Hematopoietic multipotent progenitor cell treated with erythropoietin and hydrocortisone succinate and interleukin-3 and kit ligand, for 8 days (in vitro differentiated cells): ENCODE measurements at regions not wholly inside any gene's neighbourhood (a gene's known extent, or its start where the extent isn't known, plus 50 kb on each side); places are given as distances from the start of the nearest gene placed in this dataset.

Source experiments
- DNase-seq: peaks from one replicate; pipeline ENCODE4 v3.0.0-alpha.2; 2015

GRCh38 chr10:131636841-131637724 is 263.7 kb upstream of the PPP2R2D start:
- DNase-seq: no peak

DNA sequence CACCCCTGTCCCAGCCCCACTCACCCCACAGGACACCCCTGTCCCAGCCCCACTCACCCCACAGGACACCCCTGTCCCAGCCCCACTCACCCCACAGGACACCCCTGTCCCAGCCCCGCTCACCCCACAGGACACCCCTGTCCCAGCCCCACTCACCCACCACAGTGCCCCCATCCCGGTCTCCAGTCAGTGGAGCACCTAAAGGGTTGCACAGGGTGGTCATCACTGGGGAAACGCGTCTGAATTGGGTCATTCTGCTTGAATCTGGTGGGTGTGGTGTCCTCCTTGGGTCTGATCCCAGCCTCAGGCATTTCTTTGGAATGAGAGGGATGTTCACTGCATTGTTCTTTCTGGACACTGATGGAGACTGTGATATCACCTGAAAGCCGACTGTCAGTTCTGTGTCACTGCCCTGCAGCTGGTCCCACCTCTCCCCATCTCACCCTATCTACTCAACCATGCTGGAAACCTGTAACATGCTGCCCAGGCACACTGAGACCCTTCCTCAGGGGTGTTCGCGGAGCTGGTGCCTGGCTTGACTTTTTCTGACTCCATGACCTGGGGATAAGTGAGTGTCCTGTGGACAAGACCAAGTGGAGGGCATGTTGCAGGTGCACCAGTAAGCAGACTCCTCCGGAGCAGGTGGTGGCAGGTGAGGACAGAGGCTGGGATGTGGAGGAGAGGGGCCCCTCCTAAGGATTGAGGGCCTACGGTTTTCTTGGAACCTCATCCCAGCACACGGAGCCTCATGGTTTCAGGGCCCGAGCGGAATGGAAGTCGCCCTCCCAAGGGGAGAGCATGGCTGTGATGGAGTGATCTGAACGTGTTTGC is 262.5 kb upstream of the PPP2R2D start:
- no peak for DNase-seq

GRCh38 chr10:131638880-131639278 is 261.9 kb upstream of the PPP2R2D start:
- no peak for DNase-seq

DNA sequence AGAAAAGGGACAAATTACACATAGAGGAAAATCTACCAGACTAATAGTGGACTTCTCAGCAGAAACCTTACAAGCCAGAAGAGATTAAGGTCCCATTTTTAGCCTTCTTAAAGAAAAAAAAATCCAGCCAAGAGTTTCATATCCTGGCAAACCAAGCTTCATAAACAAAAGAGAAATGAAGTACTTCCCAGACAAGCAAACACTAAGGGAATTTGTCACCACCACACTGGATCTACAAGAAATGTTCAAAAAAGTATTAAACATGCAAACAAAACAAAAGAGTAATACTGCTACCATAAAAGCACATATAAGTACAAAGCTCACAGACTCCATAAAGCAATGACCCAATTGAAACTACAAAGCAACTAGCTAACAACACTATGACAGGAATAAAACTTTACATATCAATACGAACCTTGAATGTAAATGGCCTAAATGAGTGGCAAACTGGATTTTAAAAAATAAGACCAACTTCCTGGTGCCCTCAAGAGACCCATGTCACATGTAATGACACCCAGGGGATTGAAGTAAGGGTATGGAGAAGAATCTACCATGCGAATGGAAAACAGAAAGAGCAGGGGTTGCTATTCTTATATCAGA is 260.7 kb upstream of the PPP2R2D start:
- no peak for DNase-seq

- DNase-seq: no peak
Observed at GRCh38 chr10:131641231-131641630, 259.6 kb upstream of the PPP2R2D start.

DNA sequence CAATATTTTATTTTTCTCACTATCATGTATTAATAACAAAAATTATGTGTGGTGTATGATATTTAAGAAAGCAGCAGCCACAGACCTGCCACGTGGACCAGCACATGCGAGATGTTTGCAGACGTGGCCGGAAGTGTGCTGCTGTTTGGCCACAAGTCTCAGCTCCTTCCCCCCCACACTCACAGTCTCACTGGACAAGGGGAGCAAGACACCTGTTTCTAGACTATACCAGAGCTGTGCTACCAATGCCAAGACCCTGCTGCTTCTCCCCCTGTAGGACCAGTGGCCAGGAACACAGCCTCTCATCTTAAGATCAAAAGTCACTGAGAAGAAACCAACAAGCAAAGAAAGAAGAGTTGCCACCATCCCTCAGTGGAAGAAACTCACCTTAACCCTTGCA is 258.9 kb upstream of the PPP2R2D start:
- DNase-seq: no peak

GRCh38 chr10:131642966-131643365 is 257.8 kb upstream of the PPP2R2D start:
- no peak for DNase-seq

- DNase-seq: no peak
Observed at GRCh38 chr10:131644289-131644688, 256.5 kb upstream of the PPP2R2D start.

- DNase-seq: no peak
Observed at GRCh38 chr10:131644864-131645658, 255.7 kb upstream of the PPP2R2D start.

- DNase-seq: no peak
Observed at GRCh38 chr10:131645756-131646155, 255.1 kb upstream of the PPP2R2D start.

DNA sequence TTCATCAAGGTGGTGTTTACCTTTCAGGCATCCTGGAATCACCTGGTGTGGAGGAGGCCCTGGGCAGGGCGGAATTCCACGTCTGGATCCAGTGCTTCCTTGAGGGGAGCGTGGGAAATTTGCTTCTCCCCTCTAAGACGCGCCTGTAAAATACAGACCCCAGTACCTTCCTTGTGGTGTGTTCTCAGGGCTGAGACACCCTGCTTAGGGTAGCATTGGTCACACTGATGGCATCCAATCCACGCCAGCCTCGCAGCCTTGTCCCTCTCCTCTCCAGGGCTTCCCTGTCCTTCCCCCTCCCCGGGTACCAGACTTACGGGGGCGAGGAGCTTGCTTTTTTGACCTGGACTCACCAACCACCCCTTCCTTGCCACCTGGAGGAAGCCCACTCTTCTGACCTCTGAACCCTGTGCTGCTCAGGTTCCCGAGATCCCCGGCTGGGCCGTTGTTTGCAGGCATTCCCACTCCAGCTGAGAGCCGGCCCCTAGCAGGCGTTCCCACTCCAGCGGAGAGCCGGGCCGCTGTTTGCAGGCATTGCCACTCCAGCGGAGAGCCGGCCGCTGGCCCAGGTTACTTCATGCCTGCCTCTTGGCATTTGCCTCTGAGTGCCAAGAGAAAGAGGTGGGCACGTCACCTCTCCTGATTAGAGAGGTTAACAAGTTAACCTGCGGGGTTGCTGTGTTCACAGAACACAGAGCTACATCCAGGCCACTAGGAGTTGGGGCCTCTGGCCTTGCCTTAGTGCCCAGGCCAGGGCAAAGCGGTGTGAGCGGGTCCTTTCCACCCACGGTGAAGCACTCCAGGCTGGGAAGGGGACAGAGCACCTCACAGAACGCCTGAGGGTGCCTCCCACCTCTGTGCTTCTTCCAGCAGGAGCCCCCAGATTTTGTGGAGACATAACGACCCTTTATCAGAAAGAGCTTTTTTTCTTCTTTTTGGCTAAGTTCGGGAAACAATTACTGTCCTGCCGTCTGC is 254.0 kb upstream of the PPP2R2D start:
- DNase-seq: no peak

DNA sequence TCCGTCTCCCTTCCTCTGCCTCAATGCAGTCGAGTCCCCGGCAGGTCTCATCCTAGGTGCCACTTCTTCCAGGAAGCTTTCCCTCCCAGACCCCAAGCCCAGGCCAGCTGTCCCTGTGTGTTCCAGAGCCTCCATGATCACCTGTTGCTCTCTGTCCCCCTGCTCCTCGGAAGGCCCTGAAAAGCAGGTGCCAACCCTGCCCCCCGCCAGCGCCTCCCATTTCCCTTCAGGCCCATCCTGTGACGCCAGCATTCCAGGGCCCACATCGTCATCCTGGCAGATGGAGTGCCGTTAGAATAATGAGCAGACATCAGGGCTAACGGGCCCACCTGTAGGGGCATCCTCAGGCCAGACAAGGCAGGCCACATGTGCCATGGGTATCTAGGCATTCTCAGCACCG is 253.0 kb upstream of the PPP2R2D start:
- DNase-seq: no peak

- DNase-seq: no peak
Observed at GRCh38 chr10:131648386-131649020, 252.3 kb upstream of the PPP2R2D start.

GRCh38 chr10:131649617-131650016 is 251.2 kb upstream of the PPP2R2D start:
- DNase-seq: no peak

- no peak for DNase-seq
Observed at GRCh38 chr10:131650169-131650705, 250.6 kb upstream of the PPP2R2D start.

GRCh38 chr10:131650771-131651673 is 249.8 kb upstream of the PPP2R2D start:
- no peak for DNase-seq

DNA sequence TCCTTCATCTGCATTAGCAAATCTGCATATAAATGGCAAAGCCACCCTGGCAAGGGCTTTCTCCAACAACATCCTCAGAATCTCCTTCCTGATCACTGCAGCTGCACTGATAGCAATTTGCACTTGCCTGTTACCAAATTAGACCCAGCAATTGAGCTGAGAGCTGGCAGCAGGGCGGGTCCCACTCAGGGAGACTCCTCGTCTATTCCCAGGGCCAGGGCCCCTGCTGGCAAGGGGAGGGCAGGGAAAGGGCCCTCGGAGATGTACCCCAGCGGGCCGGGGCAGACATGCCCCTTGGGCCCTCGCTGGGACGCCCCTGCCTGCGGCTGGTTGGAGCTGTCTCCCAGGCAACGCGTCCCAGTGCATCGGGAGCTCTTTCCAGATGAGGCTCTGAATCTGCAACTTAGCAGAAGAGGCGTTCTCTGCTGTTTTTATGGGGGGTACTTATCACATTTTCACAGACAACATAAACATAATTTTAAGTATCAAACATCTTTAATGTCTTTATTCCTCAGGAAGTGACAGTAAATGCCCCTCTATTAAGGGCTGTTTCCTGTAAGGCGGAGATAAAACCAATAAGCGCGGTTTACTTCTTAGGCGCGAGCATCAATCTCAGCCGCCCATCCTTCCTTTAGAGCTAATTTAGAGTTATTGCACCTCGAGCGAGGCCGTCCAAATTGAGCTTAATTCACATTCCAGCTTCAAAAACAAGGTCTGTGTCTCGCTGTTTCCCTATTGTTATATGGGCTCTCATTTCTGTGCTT is 249.0 kb upstream of the PPP2R2D start:
- no peak for DNase-seq

DNA sequence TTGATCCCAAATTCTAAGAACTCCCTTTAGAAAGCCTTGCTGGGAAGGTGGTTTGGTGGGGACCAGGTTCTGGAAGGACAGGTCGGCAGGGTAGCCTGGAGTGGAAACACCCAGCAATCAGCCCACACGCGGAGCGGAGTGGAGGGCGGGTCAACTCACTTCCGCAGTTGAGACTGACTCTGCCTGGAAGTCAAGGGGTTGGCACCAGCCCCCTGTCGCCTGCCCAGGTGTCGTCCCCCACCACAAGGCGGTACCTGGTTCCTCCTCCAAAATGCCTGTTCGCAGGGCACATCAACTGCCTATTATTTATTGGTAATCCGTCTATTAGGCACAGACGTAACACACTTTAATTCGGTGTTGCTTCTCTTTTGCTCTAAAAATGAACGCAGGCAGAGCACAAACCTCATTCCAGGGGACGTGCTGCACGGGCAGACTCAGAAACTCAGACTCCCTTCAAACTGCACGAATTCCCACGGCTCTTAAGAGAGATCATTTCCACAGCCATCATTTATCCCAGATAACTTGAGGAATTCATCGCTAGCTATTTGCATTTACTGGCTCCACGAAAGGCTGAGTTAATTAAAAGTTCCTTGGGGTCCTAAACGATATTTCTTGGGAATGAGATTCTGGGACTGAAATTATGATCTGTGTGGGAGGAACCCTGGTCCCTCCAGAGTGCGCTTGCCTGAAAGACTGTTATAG is 248.2 kb upstream of the PPP2R2D start:
- no peak for DNase-seq
